IMR-90 (cell line): ENCODE measurements at regions not wholly inside any gene's neighbourhood (a gene's known extent, or its start where the extent isn't known, plus 50 kb on each side); places are given as distances from the start of the nearest gene placed in this dataset.

Experiments
- ATAC-seq: fragments of 200-7000 bp; cut with Tn5 transposase; 2 replicates; pipeline ENCODE4 v1.9.1; 2020; ENCODE audit warnings: low read depth, mild to moderate bottlenecking, moderate library complexity
- BruUV-seq: library from RNA; stranded (reverse); fragments of 400-500 nt; replicated peaks from 2 replicates; lab custom pipeline; 2021; lab: Mats Ljungman, UMichigan
- CTCF ChIA-PET: fragments of 300-600 bp; formaldehyde crosslinking; extraction: SDS; loops from one replicate; lab custom pipeline; 2021; ENCODE audit warnings: antibody characterized with exemption; lab: Yijun Ruan, JAX
- POLR2A ChIA-PET: fragments of 300-600 bp; sonication (Branson Sonifier 250); formaldehyde crosslinking; loops from one replicate; lab custom pipeline; 2022; ENCODE audit warnings: antibody characterized with exemption; ENCODE audit not compliant: unreplicated experiment; lab: Charles Lee
- DNase-seq: peaks from one replicate; pipeline ENCODE4 v3.0.0; 2013
- H2AFZ ChIP-seq: replicated peaks from 2 replicates; pipeline ENCODE3; 2013; ENCODE audit warnings: low read length, mild to moderate bottlenecking; ENCODE audit not compliant: poor library complexity
- H2AK5ac ChIP-seq: 2 replicates; pipeline ENCODE4 v1.6.1; 2013; ENCODE audit warnings: low read depth, low read length, inconsistent platforms
- H2AK9ac ChIP-seq: replicated peaks from 2 replicates; pipeline ENCODE3; 2013; ENCODE audit warnings: mild to moderate bottlenecking, low read depth, low read length, moderate library complexity; ENCODE audit not compliant: poor library complexity
- H2BK120ac ChIP-seq: 2 replicates; pipeline ENCODE4 v1.6.1; 2013; ENCODE audit warnings: low read depth, low read length, inconsistent platforms
- H2BK15ac ChIP-seq: 3 replicates; pipeline ENCODE4 v1.6.1; 2013; ENCODE audit warnings: low read depth, low read length, inconsistent platforms
- H2BK20ac ChIP-seq: 2 replicates; pipeline ENCODE4 v1.6.1; 2013; ENCODE audit warnings: low read depth, mild to moderate bottlenecking, inconsistent platforms, low read length, moderate library complexity
- H2BK5ac ChIP-seq: 2 replicates; pipeline ENCODE4 v1.6.1; 2013; ENCODE audit warnings: mild to moderate bottlenecking, low read depth, low read length, inconsistent platforms; ENCODE audit not compliant: poor library complexity, severe bottlenecking
- H3K14ac ChIP-seq: replicated peaks from 2 replicates; pipeline ENCODE4 v1.6.1; 2013; ENCODE audit warnings: low read depth, low read length, inconsistent platforms
- H3K18ac ChIP-seq: 2 replicates; pipeline ENCODE4 v1.6.1; 2013; ENCODE audit warnings: low read depth, low read length, control low read depth
- H3K23ac ChIP-seq: 2 replicates; pipeline ENCODE4 v1.6.1; 2013; ENCODE audit warnings: low read depth, low read length, inconsistent platforms
- H3K27ac ChIP-seq: 2 replicates; pipeline ENCODE4 v1.5.1; 2013; ENCODE audit warnings: mild to moderate bottlenecking, control low read depth, low read length; ENCODE audit not compliant: insufficient read depth
- H3K27me3 ChIP-seq: 2 replicates; pipeline ENCODE4 v1.6.1; 2013; ENCODE audit warnings: low read length; ENCODE audit not compliant: control insufficient read depth, insufficient read depth
- H3K36me3 ChIP-seq: 2 replicates; pipeline ENCODE4 v1.6.1; 2013; ENCODE audit warnings: low read length, mixed read lengths; ENCODE audit not compliant: control insufficient read depth, insufficient read depth
- H3K4ac ChIP-seq: 2 replicates; pipeline ENCODE4 v1.6.1; 2013; ENCODE audit warnings: low read depth, low read length, inconsistent platforms
- H3K4me1 ChIP-seq: 2 replicates; pipeline ENCODE4 v1.6.1; 2013; ENCODE audit warnings: low read length, mixed read lengths; ENCODE audit not compliant: control insufficient read depth, insufficient read depth
- H3K4me2 ChIP-seq: 2 replicates; pipeline ENCODE4 v1.6.1; 2013; ENCODE audit warnings: low read depth, mild to moderate bottlenecking, control low read depth, low read length, moderate library complexity
- H3K4me3 ChIP-seq: 2 replicates; pipeline ENCODE4 v1.5.1; 2013; ENCODE audit warnings: low read depth, mild to moderate bottlenecking, control low read depth, low read length, moderate library complexity; ENCODE audit not compliant: insufficient read depth
- H3K56ac ChIP-seq: 2 replicates; pipeline ENCODE4 v1.6.1; 2013; ENCODE audit warnings: low read length, inconsistent platforms; ENCODE audit not compliant: insufficient read depth; ENCODE audit errors: extremely low read depth
- H3K79me1 ChIP-seq, 2 experiments: 2 replicates each; pipeline ENCODE4 v1.6.1; 2013; ENCODE audit warnings: low read length in 2 of 2, inconsistent platforms in 1 of 2, low read depth in 1 of 2
- H3K9ac ChIP-seq: 2 replicates; pipeline ENCODE4 v1.6.1; 2013; ENCODE audit warnings: low read depth, low read length, control low read depth
- H3K9me1 ChIP-seq: 2 replicates; pipeline ENCODE4 v1.6.1; 2013; ENCODE audit warnings: low read length, inconsistent platforms; ENCODE audit not compliant: insufficient read depth
- H3K9me3 ChIP-seq: 2 replicates; pipeline ENCODE4 v1.6.1; 2013; ENCODE audit warnings: low read length; ENCODE audit not compliant: control insufficient read depth, insufficient read depth
- H4K20me1 ChIP-seq: 2 replicates; pipeline ENCODE4 v1.6.1; 2013; ENCODE audit warnings: low read length, inconsistent platforms; ENCODE audit not compliant: insufficient read depth
- H4K5ac ChIP-seq: 2 replicates; pipeline ENCODE4 v1.6.1; 2013; ENCODE audit warnings: mild to moderate bottlenecking, low read depth, low read length, control low read depth
- H4K8ac ChIP-seq, 2 experiments: 2 replicates each; pipeline ENCODE4 v1.6.1; 2013; ENCODE audit warnings: low read depth in 2 of 2, low read length in 2 of 2, control low read depth in 1 of 2, inconsistent platforms in 1 of 2
- H4K91ac ChIP-seq: 2 replicates; pipeline ENCODE4 v1.6.1; 2013; ENCODE audit warnings: low read depth, low read length, inconsistent platforms; ENCODE audit not compliant: insufficient read depth
- CEBPB ChIP-seq: IDR thresholded peaks from 2 replicates; pipeline ENCODE4 v1.6.1; 2012; ENCODE audit warnings: low read depth, low read length, improper control_type of control experiment
- MAFK ChIP-seq: IDR thresholded peaks from 2 replicates; pipeline ENCODE4 v1.6.1; 2012; ENCODE audit warnings: low read depth, low read length, improper control_type of control experiment
- MAZ ChIP-seq: IDR thresholded peaks from 2 replicates; pipeline ENCODE4 v1.6.1; 2012; ENCODE audit warnings: low read depth, mild to moderate bottlenecking, low read length, improper control_type of control experiment, moderate library complexity, borderline replicate concordance
- NFE2L2 ChIP-seq: fragments of 150-350 bp; IDR thresholded peaks from 2 replicates; pipeline ENCODE4 v1.6.1; 2016; ENCODE audit warnings: low read depth, mild to moderate bottlenecking, low read length
- RFX5 ChIP-seq: IDR thresholded peaks from 2 replicates; pipeline ENCODE4 v1.8.0; 2012; ENCODE audit warnings: low read depth, mild to moderate bottlenecking, low read length, moderate library complexity
- WGBS, 2 experiments: methylation state at CpG; one replicate each; pipeline versions ENCODE4 v1.1.5 to v1.1.7; 2013; ENCODE audit warnings: missing lambda C conversion rate in 2 of 2; ENCODE audit not compliant: insufficient read length in 1 of 2; ENCODE audit errors: extremely low coverage in 2 of 2; 5-methylcytosine and 5-hydroxymethylcytosine counted together
- dilution Hi-C: fragments of 300-500 bp; cut with HindIII; formaldehyde crosslinking; loops from one replicate; pipeline ENCODE4 v1.14.3; 2018; ENCODE audit warnings: low sequenced_read_pairs; ENCODE audit not compliant: unreplicated experiment
- in situ Hi-C: fragments of 300-500 bp; cut with MboI; formaldehyde crosslinking; loops from 3 replicates; pipeline ENCODE4 v1.14.3; 2019; ENCODE audit warnings: low sequenced_read_pairs, inconsistent platforms, mixed read lengths
- intact Hi-C: fragments of 100-400 bp; cut with micrococcal nuclease; formaldehyde crosslinking; loops from 2 replicates; pipeline ENCODE4 v1.10.0; 2022

GRCh38 chr6:139699911-139700310, 325.5 kb upstream of the CITED2 start:
- Histone ChIP-seq H2AK9ac (no peak overlapping the region), H4K20me1 (no peaks in the 10 kb centered on the region), H3K23ac (no peak overlapping the region), H3K56ac (no peak overlapping the region), H3K4me2 (no peak overlapping the region), H2AK5ac (no peak overlapping the region), H3K18ac (no peak overlapping the region), H3K9me1 (no peaks in the 10 kb centered on the region), H3K4ac (no peak overlapping the region), H2BK120ac (no peak overlapping the region), H3K27ac (no peak overlapping the region), H3K79me1 (no peaks in the 10 kb centered on the region), H3K9ac (no peak overlapping the region), H3K27me3 (no peaks in the 10 kb centered on the region), H2AFZ (no peak overlapping the region), H4K5ac (no peak overlapping the region), H3K4me1 (no peaks in the 10 kb centered on the region; the same call in 1 of the 2 replicates), H3K36me3 (no peaks in the 10 kb centered on the region), H4K8ac (no peak overlapping the region), H3K14ac (no peak overlapping the region), H3K9me3 (no peaks in the 10 kb centered on the region), H4K91ac (no peak overlapping the region; the same call in 1 of the 2 replicates), H2BK5ac (no peak overlapping the region), H2BK15ac (no peak overlapping the region), H3K4me3 (no peak overlapping the region), H2BK20ac (no peak overlapping the region)
- no peak for DNase-seq
- POLR2A ChIA-PET = no interaction called here
- no CpG with 5 or more reads among the region's 1 CpG for WGBS, 2 experiments
- no peak for ATAC-seq
- in situ Hi-C loops (no loop called here), dilution Hi-C loops (no loop called here), intact Hi-C loops (no loop called here)
- CTCF ChIA-PET = no interaction called here
- no peak for TF ChIP-seq MAFK
- no peak for TF ChIP-seq NFE2L2
- no peak for TF ChIP-seq MAZ
- no peak for TF ChIP-seq RFX5
- TF ChIP-seq CEBPB = no peak
- BruUV-seq = no TSS peak
